ENCODE measurements at regions not wholly inside any gene's neighbourhood (a gene's known extent, or its start where the extent isn't known, plus 50 kb on each side); places are given as distances from the start of the nearest gene placed in this dataset.

GRCh38 chr4:58679886-58680285 is 1569.7 kb upstream of the IGFBP7 start:
- DNase-seq, result no peak

GRCh38 chr4:58679051-58679450 is 1568.9 kb upstream of the IGFBP7 start:
- DNase-seq, result no peak

- DNase-seq, result no peak
Observed at GRCh38 chr4:58669783-58670182, 1559.6 kb upstream of the IGFBP7 start.

GRCh38 chr4:58665649-58666048 is 1555.5 kb upstream of the IGFBP7 start:
- DNase-seq, result no peak

GRCh38 chr4:58658701-58659100 is 1548.5 kb upstream of the IGFBP7 start:
- DNase-seq, result no peak

- no peak for DNase-seq
Observed at GRCh38 chr4:58653251-58653650, 1543.1 kb upstream of the IGFBP7 start.

- DNase-seq, result no peak
Observed at GRCh38 chr4:58649226-58649625, 1539.0 kb upstream of the IGFBP7 start.

- no peak for DNase-seq
Observed at GRCh38 chr4:58646126-58646525, 1535.9 kb upstream of the IGFBP7 start.

GRCh38 chr4:58644549-58644948 is 1534.4 kb upstream of the IGFBP7 start:
- DNase-seq, result no peak

- no peak for DNase-seq
Observed at GRCh38 chr4:58636381-58636780, 1526.2 kb upstream of the IGFBP7 start.

GRCh38 chr4:58617226-58617625 is 1507.0 kb upstream of the IGFBP7 start:
- no peak for DNase-seq

- DNase-seq, result no peak
Observed at GRCh38 chr4:58611012-58611411, 1500.8 kb upstream of the IGFBP7 start.

GRCh38 chr4:58606303-58606702 is 1496.1 kb upstream of the IGFBP7 start:
- DNase-seq, result no peak

GRCh38 chr4:58603951-58604350 is 1493.8 kb upstream of the IGFBP7 start:
- DNase-seq, result no peak

GRCh38 chr4:58602731-58603359 is 1492.7 kb upstream of the IGFBP7 start:
- no peak for DNase-seq

- DNase-seq, result no peak
Observed at GRCh38 chr4:58602022-58602421, 1491.8 kb upstream of the IGFBP7 start.

GRCh38 chr4:58600290-58600689 is 1490.1 kb upstream of the IGFBP7 start:
- no peak for DNase-seq

GRCh38 chr4:58590722-58591121 is 1480.5 kb upstream of the IGFBP7 start:
- DNase-seq, result no peak

GRCh38 chr4:58587856-58588255 is 1477.7 kb upstream of the IGFBP7 start:
- DNase-seq, result no peak

GRCh38 chr4:58566260-58566659 is 1456.1 kb upstream of the IGFBP7 start:
- no peak for DNase-seq

GRCh38 chr4:58564695-58565475 is 1454.7 kb upstream of the IGFBP7 start:
- no peak for DNase-seq

GRCh38 chr4:58561170-58561569 is 1451.0 kb upstream of the IGFBP7 start:
- no peak for DNase-seq

- DNase-seq, result no peak
Observed at GRCh38 chr4:58560736-58561135, 1450.6 kb upstream of the IGFBP7 start.

- no peak for DNase-seq
Observed at GRCh38 chr4:58553679-58554078, 1443.5 kb upstream of the IGFBP7 start.

- DNase-seq, result no peak
Observed at GRCh38 chr4:58553031-58553430, 1442.8 kb upstream of the IGFBP7 start.

All from hematopoietic multipotent progenitor cell treated with erythropoietin and hydrocortisone succinate and interleukin-3 and kit ligand, for 6 days (in vitro differentiated cells).